ENCODE measurements at regions not wholly inside any gene's neighbourhood (a gene's known extent, or its start where the extent isn't known, plus 50 kb on each side); places are given as distances from the start of the nearest gene placed in this dataset.

DNA sequence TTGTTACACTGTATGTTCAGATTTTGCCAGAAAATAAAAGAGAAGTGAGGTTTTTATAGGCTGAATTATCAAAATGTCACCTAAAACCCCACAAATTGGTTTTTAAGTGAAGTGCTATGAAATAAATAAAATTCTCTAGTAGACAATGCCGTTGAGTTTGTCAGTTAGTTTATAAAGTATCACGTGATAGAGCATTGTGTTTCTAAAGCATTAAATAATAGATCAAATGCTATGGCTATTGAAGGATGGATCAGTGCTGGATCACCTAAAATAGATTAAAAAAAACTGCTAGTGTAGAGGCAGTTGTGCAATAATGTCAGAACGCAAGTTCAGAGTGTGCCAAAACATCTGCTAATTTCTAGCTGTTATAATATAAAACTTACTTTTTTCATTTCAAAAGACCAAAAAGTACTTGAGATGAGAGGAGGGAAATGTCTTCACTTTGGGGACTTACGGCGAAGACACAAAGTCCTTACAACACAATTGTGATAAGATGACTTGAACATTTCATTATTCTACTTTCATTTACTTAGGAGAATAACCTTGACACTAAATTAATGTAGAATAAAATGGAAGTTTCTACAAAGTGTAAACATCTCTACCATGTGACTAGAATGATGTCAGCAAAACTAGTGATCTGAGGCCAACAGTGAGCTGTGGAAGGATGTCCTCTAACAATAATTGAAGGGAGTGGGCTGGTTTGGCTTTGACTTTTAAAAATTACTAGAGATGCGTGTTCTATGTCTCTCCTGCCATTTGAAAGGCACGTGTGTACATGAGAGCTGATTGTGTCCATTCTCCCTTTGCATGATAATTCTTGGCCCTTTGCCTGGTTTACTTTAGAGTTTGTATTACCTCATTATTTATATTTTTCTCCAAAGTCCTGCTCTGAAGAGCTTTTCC is 154.4 kb upstream of the PDE3A start:
- peak; percentile 52 for DNase-seq

DNA sequence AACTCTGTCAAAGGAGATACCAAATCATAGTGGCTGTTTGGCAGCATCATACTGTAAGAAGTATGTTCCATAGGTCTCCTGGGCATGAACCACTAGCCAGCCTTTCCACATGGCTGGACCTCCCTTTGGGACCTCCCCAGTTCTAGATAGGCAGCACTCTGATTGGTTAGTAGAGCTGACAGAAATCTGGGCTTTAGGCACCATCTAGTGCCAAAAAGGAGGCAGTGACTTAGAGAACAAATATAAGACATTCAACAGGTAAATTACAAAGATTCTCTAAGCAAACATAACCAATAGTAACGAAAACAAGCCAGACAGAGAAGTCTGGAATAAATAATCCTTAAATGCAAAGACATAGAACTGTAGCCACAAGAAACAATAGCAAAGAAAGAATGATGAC is 148.0 kb upstream of the PDE3A start:
- DNase-seq = peak; percentile 74

DNA sequence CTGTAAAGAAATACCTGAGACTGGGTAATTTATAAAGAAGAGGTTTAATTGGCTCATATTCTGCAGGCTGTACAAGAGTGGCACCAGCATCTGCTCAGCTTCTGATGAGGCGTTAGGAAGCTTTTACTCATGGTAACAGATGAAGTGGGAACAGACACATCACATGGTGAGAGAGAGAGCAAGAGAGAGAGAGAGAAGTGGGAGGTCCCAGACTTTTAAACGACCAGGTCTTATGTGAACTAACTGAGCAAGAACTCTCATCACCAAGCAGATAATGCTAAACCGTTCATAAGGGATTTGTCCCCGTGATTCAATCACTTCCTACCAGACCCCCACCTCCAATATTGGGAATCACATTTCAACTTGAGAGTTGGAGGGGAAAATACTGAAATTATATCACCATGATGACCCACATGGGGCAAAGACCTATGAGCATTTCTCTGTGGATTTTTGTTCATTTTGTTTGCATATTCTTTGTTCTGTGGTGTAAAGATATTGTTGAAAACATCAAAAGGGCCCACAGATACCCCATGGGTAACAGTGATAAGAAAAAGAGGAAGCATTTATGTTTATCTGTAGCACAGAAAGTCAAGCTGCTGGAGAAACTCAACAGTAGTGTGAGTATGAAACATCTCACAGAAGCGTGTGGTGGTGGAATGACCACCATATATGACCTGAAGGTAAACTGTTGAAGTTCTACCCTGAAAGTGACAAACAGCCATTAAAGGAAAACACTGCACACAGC is 135.2 kb upstream of the PDE3A start:
- no peak for DNase-seq

DNA sequence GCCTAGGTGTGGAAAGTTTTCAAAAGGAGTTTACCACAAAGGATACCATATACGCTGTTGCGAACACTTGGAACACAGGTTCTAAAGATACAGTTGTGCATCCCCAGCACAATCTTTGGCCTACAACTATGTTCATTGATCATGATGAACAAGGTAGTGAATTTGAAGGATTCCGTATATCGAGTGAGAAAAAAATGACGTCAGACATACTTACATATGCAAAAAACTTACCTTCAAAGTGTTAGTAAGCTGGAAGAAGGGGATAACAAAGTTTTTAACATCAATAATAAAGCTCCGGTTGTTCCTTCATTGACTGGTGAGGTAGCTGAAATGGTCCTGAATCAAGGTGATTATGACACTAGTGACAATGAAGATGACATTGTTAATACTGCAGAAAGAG is 133.9 kb upstream of the PDE3A start:
- DNase-seq = no peak

DNA sequence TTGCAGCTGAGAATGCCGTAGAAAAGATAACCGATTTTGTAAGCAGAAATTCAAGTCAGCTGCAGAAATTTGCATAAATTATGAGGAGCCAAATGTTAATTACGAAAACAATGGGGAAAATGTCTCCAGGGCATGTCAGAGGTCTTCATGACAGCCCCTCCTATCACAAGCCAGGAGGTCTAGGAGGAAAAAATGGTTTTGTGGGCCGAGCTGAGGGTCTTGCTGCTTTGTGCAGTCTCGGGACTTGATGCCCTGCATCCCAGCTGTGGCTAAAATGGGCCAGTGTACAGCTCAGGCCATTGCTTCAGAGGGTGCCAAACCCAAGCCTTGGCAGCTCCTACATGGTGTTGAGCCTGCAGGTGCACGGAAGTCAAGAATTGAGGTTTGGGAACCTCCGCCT is 131.2 kb upstream of the PDE3A start:
- DNase-seq = no peak

DNA sequence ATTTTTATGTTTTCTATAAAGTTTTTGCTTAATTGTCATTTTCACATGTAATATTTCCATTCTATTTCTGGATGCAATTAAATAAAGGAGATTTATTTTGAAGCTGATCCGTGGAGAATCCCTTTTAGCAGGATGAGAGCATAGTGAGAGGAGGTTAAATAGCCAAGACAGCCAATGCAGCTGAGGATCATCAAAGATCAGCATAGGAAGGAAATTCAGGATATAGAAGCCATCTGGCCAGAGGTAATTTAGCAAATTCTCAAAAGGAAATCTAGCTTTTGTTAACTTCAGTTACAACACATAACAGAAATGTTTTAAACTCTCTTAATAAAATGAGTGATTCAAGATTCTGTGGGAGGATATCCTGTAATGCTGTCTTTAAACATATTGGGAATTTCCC is 122.8 kb upstream of the PDE3A start:
- DNase-seq = no peak

DNA sequence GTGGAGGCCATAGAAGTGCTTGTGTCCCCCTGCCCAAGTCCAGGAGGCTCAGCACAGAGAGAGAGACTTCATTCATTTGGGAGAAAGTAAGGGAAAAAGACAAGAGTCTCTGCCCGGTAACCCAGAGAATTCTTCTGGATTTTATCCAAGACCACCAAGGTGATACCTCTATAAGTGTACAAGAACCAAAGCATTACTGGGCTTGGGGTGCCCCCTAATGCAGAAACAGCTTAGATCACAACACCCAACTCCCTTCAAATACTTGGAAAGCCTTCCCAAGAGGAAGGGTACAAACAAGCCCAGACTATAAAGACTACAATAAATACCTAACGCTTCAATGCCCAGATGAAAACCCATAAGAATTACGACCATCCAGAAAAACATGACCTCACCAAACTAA is 119.7 kb upstream of the PDE3A start:
- DNase-seq = peak; percentile 23

DNA sequence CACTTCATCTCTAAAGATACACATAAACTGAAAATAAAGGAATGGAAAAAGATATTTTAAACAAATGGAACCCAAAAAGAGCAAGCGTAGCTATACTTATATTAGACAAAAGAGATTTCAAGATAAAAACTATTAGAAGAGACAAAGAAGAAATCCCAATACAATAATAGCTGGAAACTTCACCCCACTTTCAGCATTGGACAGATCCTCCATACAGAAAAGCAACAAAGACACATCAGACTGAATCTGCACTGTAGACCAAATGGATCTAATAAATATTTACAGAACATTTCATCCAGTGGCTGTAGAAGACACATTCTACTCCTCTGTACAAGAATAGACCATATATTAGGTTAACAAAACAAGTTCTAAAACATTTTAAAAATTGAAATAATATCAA is 117.6 kb upstream of the PDE3A start:
- DNase-seq = no peak

DNA sequence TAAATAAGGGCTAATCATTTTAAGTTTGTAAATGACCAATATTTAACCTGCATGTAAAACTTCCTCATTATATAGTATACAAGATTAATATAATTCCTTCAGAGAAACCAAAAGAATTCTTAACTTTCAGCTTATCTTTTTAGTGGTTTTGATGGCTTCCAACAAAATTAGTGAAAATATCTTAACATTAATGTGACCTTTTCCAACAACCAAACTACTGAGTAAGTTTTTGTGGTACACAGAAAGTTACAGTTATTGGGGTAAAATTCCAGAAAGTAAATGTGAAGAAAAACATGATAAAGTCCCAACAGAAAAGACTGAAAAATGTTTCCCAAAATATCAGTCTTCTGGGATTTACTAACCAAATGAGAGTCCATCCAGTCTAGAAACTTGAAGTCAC is 111.0 kb upstream of the PDE3A start:
- no peak for DNase-seq

DNA sequence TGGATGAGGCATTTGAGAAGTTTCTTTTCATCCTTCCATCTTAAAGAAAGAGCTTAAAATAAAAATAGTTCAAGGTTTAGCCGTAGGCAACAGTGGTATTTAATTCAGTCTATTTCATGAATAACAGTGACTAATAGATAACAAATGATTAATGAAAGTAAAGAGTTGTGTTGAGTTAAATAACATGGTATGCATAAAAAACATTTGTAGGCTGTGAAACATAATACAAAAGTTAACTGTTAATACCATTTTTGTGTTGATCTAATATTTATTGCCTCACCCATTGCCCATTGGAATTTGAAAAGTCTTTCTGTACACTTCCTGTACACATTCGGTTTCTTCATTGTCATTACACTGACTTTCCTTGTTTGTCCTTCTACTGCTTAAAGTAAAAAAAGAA is 108.6 kb upstream of the PDE3A start:
- no peak for DNase-seq

DNA sequence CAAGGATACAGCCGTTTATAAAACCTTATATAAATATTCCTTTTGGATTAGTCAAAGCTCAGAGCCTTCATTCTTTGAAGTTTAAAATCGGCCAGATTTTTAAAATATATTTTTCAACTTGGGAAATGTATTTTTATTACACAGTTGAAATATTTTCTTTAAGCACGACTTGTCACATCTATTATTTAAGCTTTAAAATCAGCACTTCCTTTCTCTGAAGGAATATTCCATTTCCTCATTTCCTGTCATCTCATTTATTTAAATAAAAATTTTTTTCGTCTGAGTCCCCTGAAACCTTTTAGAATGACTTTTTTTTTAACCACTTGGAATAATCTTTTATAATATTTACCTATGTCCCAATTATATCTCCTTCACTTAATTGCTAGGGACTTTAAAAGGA is 107.5 kb upstream of the PDE3A start:
- DNase-seq = no peak

DNA sequence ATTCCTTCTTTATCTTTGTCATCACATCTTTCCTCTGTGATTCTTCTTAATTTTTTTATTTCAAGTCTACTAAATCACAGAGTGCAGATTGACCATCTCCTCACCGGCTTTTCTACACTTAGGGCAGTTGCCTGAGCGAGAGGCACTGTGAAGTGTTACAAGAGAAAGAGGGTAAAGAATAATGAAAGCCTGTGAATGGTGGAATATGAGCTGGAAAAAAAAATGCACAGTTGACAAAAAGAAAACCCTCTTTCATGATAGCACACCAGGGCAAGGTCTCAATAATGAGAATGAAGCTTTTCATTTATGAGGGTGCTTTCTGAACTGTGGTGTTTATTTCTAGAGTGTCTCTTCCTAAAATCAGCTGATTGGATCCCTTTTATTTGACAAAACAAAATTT is 106.2 kb upstream of the PDE3A start:
- DNase-seq = no peak

DNA sequence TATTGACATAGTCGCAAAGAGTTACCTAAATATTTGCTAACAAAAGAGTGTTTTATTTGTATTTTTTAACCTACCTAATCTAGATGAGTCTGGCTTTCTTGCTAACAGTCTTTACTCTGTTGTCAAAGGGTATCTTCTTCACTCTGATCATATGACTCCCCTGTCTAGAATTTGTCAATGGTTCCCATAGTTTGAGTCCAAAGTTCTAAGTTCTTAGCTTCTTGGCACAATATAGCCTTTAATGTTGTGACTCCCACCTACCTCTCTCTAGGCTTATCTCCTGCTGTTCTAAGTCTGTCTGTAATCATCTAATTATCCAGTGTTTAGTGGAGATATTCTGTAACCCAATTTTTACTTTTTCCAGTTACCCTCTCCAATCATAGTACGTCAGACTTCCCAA is 104.3 kb upstream of the PDE3A start:
- DNase-seq = no peak

DNA sequence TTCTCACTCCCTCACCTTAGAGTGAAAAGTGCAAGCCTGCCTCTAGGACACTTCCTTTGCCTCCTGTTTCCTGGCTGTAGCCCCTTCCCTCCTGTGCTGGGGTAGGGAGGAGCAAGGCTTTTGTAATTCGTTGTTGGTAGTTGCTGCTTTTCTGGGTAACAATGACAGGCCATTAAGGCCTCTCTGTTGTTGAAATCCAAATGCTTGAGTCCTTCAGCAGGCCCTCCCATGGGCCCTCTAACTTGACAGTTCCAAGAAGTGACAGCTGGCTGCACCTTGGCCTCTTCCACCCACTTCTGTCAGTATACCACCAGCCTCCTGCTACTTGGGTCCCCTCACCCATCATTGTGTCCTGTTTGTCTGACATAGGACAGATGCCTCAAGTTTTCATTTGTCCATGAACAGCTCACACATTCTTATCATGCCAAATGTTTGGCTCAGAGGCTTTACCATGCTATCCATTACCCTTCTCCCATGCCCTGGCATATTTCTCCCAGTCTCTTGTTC is 103.7 kb upstream of the PDE3A start:
- DNase-seq = no peak

DNA sequence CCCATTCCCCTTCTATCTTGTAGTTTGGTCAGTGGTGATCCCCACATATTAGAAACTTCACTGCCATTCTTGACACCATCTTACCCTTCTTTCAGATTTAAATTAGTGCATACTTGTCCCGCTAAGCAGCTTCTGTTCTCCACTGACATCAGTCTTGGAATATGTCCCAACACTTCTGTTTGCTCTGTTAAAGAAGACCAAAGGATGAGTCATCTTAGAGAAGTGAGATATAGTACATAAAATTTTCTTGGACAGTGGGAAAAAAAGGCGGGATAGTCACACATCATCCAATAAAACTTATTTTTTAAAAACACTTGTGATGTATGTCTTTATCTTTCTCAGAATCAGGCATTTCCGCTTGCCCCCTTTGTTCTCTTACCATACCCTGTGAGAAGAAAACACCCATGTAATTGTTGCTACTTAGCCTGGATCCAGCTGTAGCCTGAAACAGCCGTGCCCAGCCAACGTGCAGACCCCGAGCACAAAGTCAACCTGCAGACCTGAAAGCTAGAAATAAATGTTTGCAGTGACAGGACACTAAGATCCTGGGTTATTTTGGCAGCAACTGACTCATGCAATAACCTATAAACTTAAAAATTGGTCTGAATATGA is 100.1 kb upstream of the PDE3A start:
- DNase-seq = peak; percentile 51

DNA sequence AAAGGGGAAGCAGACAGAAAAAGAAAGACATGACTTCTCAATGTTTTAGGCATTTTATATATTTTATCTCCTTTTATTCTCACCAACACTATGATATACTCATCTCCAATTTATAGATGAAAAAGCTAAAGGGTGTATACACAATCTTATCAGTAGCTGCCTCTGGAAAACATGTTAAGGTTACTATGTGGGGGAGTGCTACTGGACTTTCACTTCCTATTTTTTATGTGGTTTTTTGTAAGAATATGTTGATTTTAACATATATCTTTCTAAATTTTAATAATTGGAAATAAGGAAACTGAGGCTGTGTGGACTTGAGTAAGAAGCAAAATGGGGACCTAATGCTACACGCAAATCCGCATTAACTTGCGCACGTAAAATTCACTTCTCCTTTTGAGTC is 99.6 kb upstream of the PDE3A start:
- DNase-seq = no peak

DNA sequence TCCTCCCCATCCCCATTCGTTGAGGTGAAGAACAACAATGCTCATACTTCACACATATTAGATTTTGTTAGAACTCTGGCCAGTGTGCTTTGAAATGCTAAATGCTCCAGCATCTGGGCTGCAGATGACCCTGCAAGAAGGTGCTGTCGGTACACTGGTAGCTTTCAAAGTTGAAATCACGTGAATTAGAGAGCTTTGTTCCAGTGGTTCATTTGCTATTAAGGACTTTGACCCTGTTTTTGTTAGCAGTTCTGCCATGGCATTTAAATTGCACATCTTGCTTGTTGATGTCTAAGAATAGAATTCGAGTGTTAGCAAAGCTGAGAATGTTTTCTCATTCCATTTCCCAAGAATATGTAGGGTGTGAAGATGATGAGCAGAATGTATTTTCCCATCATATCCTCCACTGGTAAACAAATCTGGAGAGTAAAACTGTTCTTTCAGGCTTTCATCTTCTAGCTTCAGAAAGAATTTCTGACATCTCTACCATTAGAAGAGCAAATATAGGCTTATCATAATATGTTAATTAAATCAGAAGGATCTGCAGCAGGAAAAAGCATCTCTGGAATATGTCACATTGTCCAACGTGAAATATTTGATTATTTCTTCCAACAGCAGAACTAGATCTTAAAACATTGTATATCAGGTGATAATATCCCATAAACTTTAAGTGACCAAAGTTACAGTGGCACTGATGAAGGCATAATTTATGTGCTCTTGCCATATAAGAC is 98.8 kb upstream of the PDE3A start:
- peak; percentile 32 for DNase-seq

DNA sequence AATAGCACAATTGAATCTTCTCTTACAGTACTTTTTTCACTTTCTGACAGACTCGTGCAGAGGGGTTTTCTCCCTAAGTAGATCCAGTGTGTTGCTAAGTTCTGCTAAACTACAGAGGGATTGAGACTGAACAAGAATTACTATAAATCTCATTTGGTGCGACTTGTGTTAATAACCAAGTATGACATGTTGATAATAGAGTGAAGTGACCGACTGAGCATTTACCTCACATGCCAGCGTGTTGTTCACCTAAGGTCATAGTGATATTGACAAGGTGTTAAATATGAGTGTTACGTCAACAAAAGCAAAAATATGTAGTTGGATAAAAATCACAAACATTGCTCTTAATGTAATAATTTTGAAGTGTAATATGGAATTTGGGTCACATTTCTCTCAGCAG is 97.8 kb upstream of the PDE3A start:
- DNase-seq = no peak

DNA sequence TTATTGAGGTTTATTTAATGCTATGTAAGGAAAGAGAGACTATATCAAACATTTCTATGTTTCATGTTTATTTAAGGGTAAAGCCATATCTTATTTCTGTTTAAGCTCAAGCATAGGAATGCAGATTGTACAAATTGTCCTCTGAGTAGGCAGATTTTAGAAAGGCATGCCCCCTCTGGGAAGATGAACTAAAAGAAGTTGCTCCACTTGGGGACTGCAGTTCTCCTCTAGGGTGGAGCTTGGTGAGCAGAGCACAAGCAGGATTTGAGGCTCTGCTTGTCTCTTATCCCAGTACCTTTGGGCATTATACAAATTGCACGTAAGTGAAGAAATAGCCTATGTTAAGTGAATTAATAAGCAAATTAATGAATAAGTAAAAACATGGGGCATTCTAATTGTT is 96.2 kb upstream of the PDE3A start:
- DNase-seq = no peak

DNA sequence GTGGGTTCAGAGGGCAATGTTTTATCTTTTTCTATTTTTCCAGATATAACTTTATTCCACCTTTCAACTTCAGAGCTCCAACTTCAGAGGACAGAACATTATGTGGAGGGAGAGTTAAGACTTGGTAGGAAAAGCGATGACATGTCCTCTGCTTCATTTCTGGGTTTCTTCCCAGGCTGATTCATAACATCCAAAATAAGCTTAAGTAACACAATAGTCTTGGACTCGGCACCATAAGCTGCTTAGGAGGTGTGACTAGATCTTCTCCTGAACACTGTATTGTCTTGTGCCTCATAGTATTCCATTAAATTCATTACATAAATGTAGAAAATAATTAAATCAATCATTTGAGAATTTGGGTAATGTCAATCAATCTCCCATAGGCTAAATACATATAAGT is 95.5 kb upstream of the PDE3A start:
- DNase-seq = no peak

DNA sequence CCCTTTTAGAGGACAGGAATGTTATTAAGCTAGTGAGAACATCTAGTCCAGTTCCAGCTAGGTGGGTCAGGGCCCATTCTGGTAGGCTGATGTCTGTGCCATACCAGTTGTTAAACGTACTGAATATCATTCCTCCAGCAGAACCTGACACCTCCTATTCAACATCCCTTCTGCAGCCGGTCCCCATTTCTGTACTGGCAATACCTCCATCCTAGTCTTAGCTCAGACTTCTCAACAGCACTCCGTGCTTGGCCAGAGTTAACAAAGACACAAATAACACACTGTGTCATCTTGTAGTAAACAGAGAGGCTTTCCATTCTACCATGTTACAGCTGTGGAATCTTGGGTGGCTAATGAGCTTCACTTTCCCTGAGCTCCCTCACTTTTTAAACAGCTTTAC is 94.3 kb upstream of the PDE3A start:
- no peak for DNase-seq

DNA sequence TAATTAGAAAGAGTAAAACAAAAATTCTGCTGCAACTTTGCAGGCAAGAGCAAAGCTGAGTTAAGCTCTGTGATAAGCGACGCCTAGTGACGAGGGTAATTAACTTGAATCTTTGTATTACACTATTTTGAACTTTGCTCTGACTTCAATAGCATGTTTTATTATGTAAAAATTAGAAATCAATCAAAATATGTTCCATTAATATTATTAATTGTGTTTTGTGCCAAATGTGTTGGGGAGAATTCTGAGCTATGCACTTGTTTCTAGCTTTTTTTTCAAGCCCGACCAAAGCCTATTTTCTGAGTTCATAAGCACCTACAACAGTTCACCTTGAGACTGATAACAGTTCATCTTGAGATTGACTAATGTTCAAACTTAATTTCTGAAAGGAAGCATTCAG is 90.1 kb upstream of the PDE3A start:
- DNase-seq = no peak

DNA sequence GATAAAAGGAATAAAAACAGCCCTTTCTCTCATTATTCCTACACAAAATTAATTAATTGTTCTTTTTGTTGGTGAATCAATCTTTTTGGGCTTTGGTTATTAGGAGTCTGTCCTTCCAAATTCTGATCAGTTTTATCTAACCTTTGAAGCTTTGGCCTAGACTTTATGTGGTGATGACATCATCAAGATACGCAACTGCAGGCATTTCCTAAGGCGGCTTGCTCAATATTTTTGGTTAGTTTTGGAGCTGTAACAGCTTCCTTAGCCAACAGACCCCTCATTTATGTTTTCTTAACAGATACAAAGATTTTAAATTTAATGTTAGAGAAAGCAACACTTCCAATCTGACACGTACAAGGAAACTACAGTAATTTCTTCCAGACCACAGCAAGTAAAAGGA is 87.8 kb upstream of the PDE3A start:
- no peak for DNase-seq

Data from DMS53 (cell line).